CD4-positive, CD25-positive, alpha-beta regulatory T cell (primary cell): ENCODE measurements at regions not wholly inside any gene's neighbourhood (a gene's known extent, or its start where the extent isn't known, plus 50 kb on each side); places are given as distances from the start of the nearest gene placed in this dataset.

Source experiments
- ATAC-seq, 2 donors: fragments of 150-1000 bp; cut with Tn5 transposase; one replicate each; pipeline ENCODE4 v1.10.0; 2021; ENCODE audit warnings: low read depth in 2 of 2, moderate number of reproducible peaks in 2 of 2, moderate library complexity in 1 of 2
- DNase-seq, 3 donors: peaks; one replicate each; pipeline versions ENCODE4 v3.0.0 to v3.0.0-alpha.2; 2012 to 2022; ENCODE audit warnings: mixed read lengths in 1 of 3
- H3K27ac ChIP-seq: one replicate; pipeline ENCODE4 v1.7.0; 2013; ENCODE audit warnings: mild to moderate bottlenecking, low read length; ENCODE audit not compliant: insufficient read depth, poor library complexity, severe bottlenecking
- H3K27me3 ChIP-seq: one replicate; pipeline ENCODE4 v1.7.0; 2013; ENCODE audit warnings: low read length; ENCODE audit not compliant: control insufficient read depth, insufficient read depth
- H3K36me3 ChIP-seq: one replicate; pipeline ENCODE4 v1.7.0; 2013; ENCODE audit warnings: mild to moderate bottlenecking, low read length, moderate library complexity; ENCODE audit not compliant: control insufficient read depth, insufficient read depth
- H3K4me1 ChIP-seq: 2 replicates; pipeline ENCODE4 v1.7.0; 2013; ENCODE audit warnings: mild to moderate bottlenecking, low read length; ENCODE audit not compliant: insufficient read depth, control insufficient read depth, poor library complexity, severe bottlenecking
- H3K4me3 ChIP-seq: one replicate; pipeline ENCODE4 v1.7.0; 2013; ENCODE audit warnings: low read depth, mild to moderate bottlenecking, low read length, moderate library complexity
- H3K9me3 ChIP-seq, 2 experiments: 1 replicate in 1 of 2; 2 replicates in 1 of 2; pipeline ENCODE4 v1.7.0; 2013; ENCODE audit warnings: low read length in 2 of 2, mild to moderate bottlenecking in 1 of 2, moderate library complexity in 1 of 2; ENCODE audit not compliant: control insufficient read depth in 2 of 2
- H3K27ac Mint-ChIP-seq, 3 donors: one replicate each; pipeline ENCODE4 v1.8.0; 2020 to 2022; ENCODE audit warnings: mild to moderate bottlenecking in 3 of 3, mixed read lengths in 3 of 3, moderate library complexity in 2 of 3
- H3K27me3 Mint-ChIP-seq: one replicate; pipeline ENCODE4 v1.8.0; 2022; ENCODE audit warnings: mild to moderate bottlenecking, mixed read lengths
- H3K36me3 Mint-ChIP-seq: one replicate; pipeline ENCODE4 v1.8.0; 2020; ENCODE audit warnings: mixed read lengths
- H3K4me1 Mint-ChIP-seq, 4 donors: one replicate each; pipeline ENCODE4 v1.8.0; 2020 to 2022; ENCODE audit warnings: mixed read lengths in 4 of 4, mild to moderate bottlenecking in 1 of 4
- H3K4me3 Mint-ChIP-seq, 4 donors: one replicate each; pipeline ENCODE4 v1.8.0; 2020 to 2022; ENCODE audit warnings: mild to moderate bottlenecking in 4 of 4, mixed read lengths in 4 of 4, moderate library complexity in 3 of 4
- H3K9me3 Mint-ChIP-seq, 7 donors: one replicate each; pipeline ENCODE4 v1.8.0; 2020 to 2022; ENCODE audit warnings: mixed read lengths in 7 of 7, mild to moderate bottlenecking in 3 of 7, moderate library complexity in 2 of 7

- Histone ChIP-seq H3K4me3 (no peak overlapping the region), H3K9me3 (no peaks in the 10 kb centered on the region), H3K36me3 (no peaks in the 10 kb centered on the region), H3K27ac (no peak overlapping the region), H3K27me3 (no peaks in the 10 kb centered on the region), H3K4me1 (no peaks in the 10 kb centered on the region)
- H3K27me3 Mint-ChIP-seq, result peaks cover 9% of the 10 kb centered on the region
- DNase-seq, result no peak
- H3K4me1 Mint-ChIP-seq, result no peaks in the 10 kb centered on the region
- no peak for ATAC-seq
- H3K9me3 Mint-ChIP-seq, result peaks cover 0 to 3% (median 0%) of the 10 kb centered on the region in 7 donors
- H3K27ac Mint-ChIP-seq, result no peak overlapping the region
- no peaks in the 10 kb centered on the region for H3K36me3 Mint-ChIP-seq
- H3K4me3 Mint-ChIP-seq, result no peak overlapping the region
These were observed 156.8 kb upstream of the RALGAPA2 start for GRCh38 chr20:20869161-20869775.

- Mint-ChIP-seq H3K36me3 (no peaks in the 10 kb centered on the region), H3K9me3 (no peaks in the 10 kb centered on the region), H3K4me3 (no peak overlapping the region), H3K27ac (no peak overlapping the region), H3K27me3 (peaks cover 7% of the 10 kb centered on the region), H3K4me1 (no peaks in the 10 kb centered on the region)
- Histone ChIP-seq H3K27me3 (peaks cover 2% of the 10 kb centered on the region), H3K9me3 (no peaks in the 10 kb centered on the region), H3K27ac (no peak overlapping the region), H3K36me3 (no peaks in the 10 kb centered on the region), H3K4me1 (no peaks in the 10 kb centered on the region), H3K4me3 (no peak overlapping the region)
- no peak for DNase-seq
- no peak for ATAC-seq
These were observed 152.1 kb upstream of the RALGAPA2 start for GRCh38 chr20:20864351-20865096.

DNA sequence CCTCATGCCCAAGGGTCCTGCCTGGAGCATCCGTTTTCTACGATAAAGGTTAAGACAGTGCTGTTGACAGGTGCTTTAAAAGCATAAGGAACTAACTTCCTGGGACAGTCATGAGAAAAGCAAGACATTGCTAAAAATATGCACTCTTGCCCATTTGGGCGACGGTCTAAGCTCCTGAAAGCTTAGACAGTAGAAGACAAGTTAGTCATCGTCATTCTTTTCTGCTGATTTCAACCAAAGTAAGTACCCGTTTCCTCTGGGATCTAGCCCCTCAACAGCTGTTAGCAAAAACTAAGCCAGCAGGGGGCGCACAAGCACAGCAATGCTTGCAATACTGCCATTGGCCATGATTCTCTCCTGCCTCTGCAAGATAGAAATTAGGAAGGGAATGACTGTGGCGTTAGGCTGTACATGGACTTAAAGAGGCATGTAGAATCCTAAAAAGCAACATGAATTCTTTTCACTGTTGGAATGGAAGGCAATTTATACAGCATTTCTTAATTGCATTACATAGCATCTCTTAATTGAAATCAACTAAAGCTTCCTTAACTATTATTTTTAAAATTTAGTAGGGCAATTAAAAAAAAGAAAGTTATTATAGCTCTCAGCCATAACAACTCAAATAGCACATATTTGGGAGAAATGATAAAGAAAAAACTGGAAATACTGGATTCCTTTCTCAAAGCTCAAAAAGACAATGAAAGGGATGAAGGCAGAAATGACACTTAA lies 147.8 kb upstream of the RALGAPA2 start:
- H3K4me3 ChIP-seq, result no peak overlapping the region

GRCh38 chr20:20859510-20859909 lies 147.1 kb upstream of the RALGAPA2 start:
- Histone ChIP-seq H3K36me3 (no peaks in the 10 kb centered on the region), H3K4me3 (no peak overlapping the region), H3K4me1 (no peaks in the 10 kb centered on the region), H3K27me3 (peaks cover 4% of the 10 kb centered on the region), H3K9me3 (no peaks in the 10 kb centered on the region), H3K27ac (no peak overlapping the region)
- ATAC-seq, result no peak
- Mint-ChIP-seq H3K4me1 (no peaks in the 10 kb centered on the region), H3K27ac (no peak overlapping the region), H3K9me3 (no peaks in the 10 kb centered on the region), H3K4me3 (no peak overlapping the region), H3K27me3 (peaks cover 7% of the 10 kb centered on the region), H3K36me3 (no peaks in the 10 kb centered on the region)
- no peak for DNase-seq

More for the DNA sequence above, 147.8 kb upstream of the RALGAPA2 start:
- no peaks in the 10 kb centered on the region for H3K9me3 Mint-ChIP-seq
- Histone ChIP-seq H3K27me3 (peaks cover 4% of the 10 kb centered on the region), H3K4me1 (no peaks in the 10 kb centered on the region), H3K9me3 (no peaks in the 10 kb centered on the region), H3K36me3 (no peaks in the 10 kb centered on the region), H3K27ac (no peak overlapping the region)
- H3K36me3 Mint-ChIP-seq, result no peaks in the 10 kb centered on the region
- DNase-seq (peak; percentile 60 to 76 (median 69)), ATAC-seq (peak; percentile 60 to 63)
- no peaks in the 10 kb centered on the region for H3K4me1 Mint-ChIP-seq
- no peak overlapping the region for H3K4me3 Mint-ChIP-seq
- no peak overlapping the region for H3K27ac Mint-ChIP-seq
- H3K27me3 Mint-ChIP-seq, result peaks cover 7% of the 10 kb centered on the region

GRCh38 chr20:20856956-20857355 lies 144.5 kb upstream of the RALGAPA2 start:
- Histone ChIP-seq H3K4me3 (no peak overlapping the region), H3K36me3 (no peaks in the 10 kb centered on the region), H3K27me3 (peaks cover 4% of the 10 kb centered on the region), H3K9me3 (no peaks in the 10 kb centered on the region), H3K27ac (no peak overlapping the region), H3K4me1 (no peaks in the 10 kb centered on the region)
- Mint-ChIP-seq H3K27me3 (no peaks in the 10 kb centered on the region), H3K4me1 (no peaks in the 10 kb centered on the region), H3K4me3 (no peak overlapping the region), H3K36me3 (no peaks in the 10 kb centered on the region), H3K9me3 (no peaks in the 10 kb centered on the region), H3K27ac (no peak overlapping the region)
- ATAC-seq (no peak), DNase-seq (no peak)

- H3K27ac Mint-ChIP-seq, result no peak overlapping the region
- no peak for DNase-seq
- Histone ChIP-seq H3K27me3 (peaks cover 4% of the 10 kb centered on the region), H3K27ac (no peak overlapping the region), H3K36me3 (no peaks in the 10 kb centered on the region), H3K4me3 (no peak overlapping the region), H3K9me3 (no peaks in the 10 kb centered on the region), H3K4me1 (no peaks in the 10 kb centered on the region)
- H3K36me3 Mint-ChIP-seq, result no peaks in the 10 kb centered on the region
- no peaks in the 10 kb centered on the region for H3K4me1 Mint-ChIP-seq
- H3K4me3 Mint-ChIP-seq, result no peak overlapping the region
- H3K27me3 Mint-ChIP-seq, result no peaks in the 10 kb centered on the region
- no peaks in the 10 kb centered on the region for H3K9me3 Mint-ChIP-seq
- no peak for ATAC-seq
These were observed 143.9 kb upstream of the RALGAPA2 start for GRCh38 chr20:20856306-20856705.

DNA sequence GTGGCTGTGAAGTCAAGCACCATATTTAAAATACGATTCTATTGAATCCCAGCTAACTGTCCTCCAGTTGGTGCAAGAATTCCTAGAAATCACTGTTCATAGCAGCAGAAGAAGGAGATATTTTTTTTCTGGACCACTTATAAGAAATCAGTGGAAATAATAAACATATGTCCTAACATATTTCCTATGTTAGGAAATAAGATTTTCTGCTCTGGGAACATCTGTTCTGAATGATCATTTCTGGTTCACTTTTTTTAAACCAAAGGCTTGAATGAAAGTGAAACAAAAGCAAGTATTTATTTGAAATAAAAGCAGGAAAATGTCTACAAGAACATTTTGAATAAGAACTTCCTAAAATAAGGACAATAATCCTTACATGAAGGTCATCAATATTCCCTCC lies 138.9 kb upstream of the RALGAPA2 start:
- no peaks in the 10 kb centered on the region for H3K27me3 ChIP-seq
- peaks cover 5% of the 10 kb centered on the region for H3K27me3 Mint-ChIP-seq
- DNase-seq, result no peak
- H3K27ac Mint-ChIP-seq, result no peak overlapping the region
- H3K4me1 Mint-ChIP-seq, result no peaks in the 10 kb centered on the region
- H3K4me1 ChIP-seq, result no peaks in the 10 kb centered on the region
- H3K36me3 ChIP-seq, result no peaks in the 10 kb centered on the region
- ATAC-seq, result no peak
- H3K4me3 Mint-ChIP-seq, result no peak overlapping the region
- H3K9me3 ChIP-seq, result no peaks in the 10 kb centered on the region
- no peaks in the 10 kb centered on the region for H3K9me3 Mint-ChIP-seq
- no peaks in the 10 kb centered on the region for H3K36me3 Mint-ChIP-seq
- no peak overlapping the region for H3K4me3 ChIP-seq
- no peak overlapping the region for H3K27ac ChIP-seq
